ENCODE measurements at regions not wholly inside any gene's neighbourhood (a gene's known extent, or its start where the extent isn't known, plus 50 kb on each side); places are given as distances from the start of the nearest gene placed in this dataset.

GRCh38 chr5:53334431-53334941, 145.9 kb upstream of the FST start:
- no peak for TF ChIP-seq JUND (IDR thresholded peaks at IDR 0.05)
- TF ChIP-seq GABPA (IDR thresholded peaks at IDR 0.05 in 1 of 2, conservative IDR thresholded peaks at IDR 0.05 in 1 of 2): no peak
- TF ChIP-seq CTCF (IDR thresholded peaks at IDR 0.05; ENCODE audit: low read depth, low read length, missing input control): no peak
- no peak for TF ChIP-seq HNF4G (IDR thresholded peaks at IDR 0.05)
- no peak for TF ChIP-seq YY1 (IDR thresholded peaks at IDR 0.05)
- TF ChIP-seq REST (IDR thresholded peaks at IDR 0.05): no peak
- TF ChIP-seq FOXA1 (IDR thresholded peaks at IDR 0.05): no peak
- TF ChIP-seq TAF1 (conservative IDR thresholded peaks at IDR 0.05): no peak
- TF ChIP-seq MAX (IDR thresholded peaks at IDR 0.05): no peak
- no peak for TF ChIP-seq ZBTB33 (IDR thresholded peaks at IDR 0.05)
- TF ChIP-seq SP1 (IDR thresholded peaks at IDR 0.05): no peak
- TF ChIP-seq EGR1 (IDR thresholded peaks at IDR 0.05; ENCODE audit: low read depth in 2 of 2): no peak

Data from liver (tissue), 3 donors.